Endothelial cell of umbilical vein (primary cell): ENCODE measurements at regions not wholly inside any gene's neighbourhood (a gene's known extent, or its start where the extent isn't known, plus 50 kb on each side); places are given as distances from the start of the nearest gene placed in this dataset.

Experiments used
- BruUV-seq: library from RNA; stranded (reverse); fragments of 400-500 nt; replicated peaks from 2 replicates; lab custom pipeline; 2021; lab: Mats Ljungman, UMichigan
- CTCF ChIA-PET: fragments of 300-600, 350-600 bp; sonication (Branson Sonifier 250); formaldehyde crosslinking; loops from one replicate; lab custom pipeline; 2021; ENCODE audit warnings: antibody characterized with exemption, inconsistent platforms; lab: Charles Lee
- POLR2A ChIA-PET: fragments of 300-600, 350-600 bp; sonication (Branson Sonifier 250); formaldehyde crosslinking; loops from one replicate; lab custom pipeline; 2021; ENCODE audit warnings: antibody characterized with exemption, inconsistent platforms; lab: Charles Lee
- DNase-seq: peaks from one replicate; pipeline ENCODE4 v3.0.0-alpha.2; 2011; ENCODE audit warnings: low read depth, low spot score
- FAIRE-seq: peaks from 2 replicates; lab custom pipeline; 2011; peaks lifted over from hg19 to GRCh38; lab: Jason Lieb, UNC
- H2AFZ ChIP-seq: 2 replicates; pipeline ENCODE4 v1.6.0; 2012; ENCODE audit warnings: low read depth, low read length, control low read depth, inconsistent platforms
- H3K27ac ChIP-seq: 2 replicates; pipeline ENCODE4 v1.5.1; 2011; ENCODE audit warnings: low read depth, mild to moderate bottlenecking, control low read depth, low read length, moderate library complexity; ENCODE audit not compliant: insufficient read depth
- H3K27me3 ChIP-seq, 2 experiments: 2 replicates each; pipeline versions ENCODE4 v1.6.0 to v1.6.1; 2011; ENCODE audit warnings: low read length in 2 of 2, mixed read lengths in 1 of 2; ENCODE audit not compliant: control insufficient read depth in 2 of 2, insufficient read depth in 2 of 2
- H3K36me3 ChIP-seq, 2 experiments: 2 replicates in 1 of 2; 3 replicates in 1 of 2; pipeline ENCODE4 v1.5.1; 2011; ENCODE audit warnings: low read length in 2 of 2, mild to moderate bottlenecking in 1 of 2, moderate library complexity in 1 of 2; ENCODE audit not compliant: control insufficient read depth in 2 of 2, insufficient read depth in 2 of 2; ENCODE audit errors: extremely low read depth in 1 of 2
- H3K4me1 ChIP-seq: 3 replicates; pipeline ENCODE4 v1.5.1; 2011; ENCODE audit warnings: mild to moderate bottlenecking, low read length; ENCODE audit not compliant: control insufficient read depth, insufficient read depth; ENCODE audit errors: extremely low read depth
- H3K4me2 ChIP-seq: 2 replicates; pipeline ENCODE4 v1.6.1; 2011; ENCODE audit warnings: low read length, control low read depth, mixed read lengths; ENCODE audit not compliant: insufficient read depth
- H3K4me3 ChIP-seq, 3 experiments: fragments of 200-600 bp in 1 of 3; sonication (generic), shearing (Covaris generic) in 1 of 3; replicated peaks in 1 of 3; 2 replicates each; pipeline ENCODE4 v1.5.1; 2011 to 2016; ENCODE audit warnings: control low read depth in 3 of 3, low read length in 3 of 3, mild to moderate bottlenecking in 2 of 3, inconsistent platforms in 1 of 3, low read depth in 1 of 3, moderate library complexity in 1 of 3; ENCODE audit not compliant: insufficient read depth in 1 of 3
- H3K79me2 ChIP-seq: 2 replicates; pipeline ENCODE4 v1.6.0; 2012; ENCODE audit warnings: low read length, inconsistent platforms; ENCODE audit not compliant: control insufficient read depth, insufficient read depth
- H3K9ac ChIP-seq: replicated peaks from 2 replicates; pipeline ENCODE3; 2011; ENCODE audit warnings: low read length, control low read depth; ENCODE audit not compliant: insufficient read depth; ENCODE audit errors: extremely low read depth
- H3K9me1 ChIP-seq: replicated peaks from 3 replicates; pipeline ENCODE4 v1.6.0; 2011; ENCODE audit warnings: mild to moderate bottlenecking, low read length; ENCODE audit not compliant: control insufficient read depth, insufficient read depth; ENCODE audit errors: extremely low read depth
- H3K9me3 ChIP-seq: replicated peaks from 2 replicates; pipeline ENCODE4 v1.5.1; 2012; ENCODE audit warnings: low read length, inconsistent platforms; ENCODE audit not compliant: control insufficient read depth, insufficient read depth
- H4K20me1 ChIP-seq: replicated peaks from 2 replicates; pipeline ENCODE3; 2011; ENCODE audit warnings: mild to moderate bottlenecking, low read length; ENCODE audit not compliant: control insufficient read depth, insufficient read depth; ENCODE audit errors: extremely low read depth
- EZH2 ChIP-seq: IDR thresholded peaks from 2 replicates; pipeline ENCODE4 v1.6.1; 2012; ENCODE audit warnings: borderline replicate concordance, low read depth, mild to moderate bottlenecking, moderate library complexity, low read length, inconsistent platforms; ENCODE audit not compliant: severe bottlenecking
- FOS ChIP-seq: IDR thresholded peaks from 2 replicates; pipeline ENCODE4 v1.6.1; 2011; ENCODE audit warnings: mild to moderate bottlenecking, low read length, moderate library complexity, borderline replicate concordance; ENCODE audit not compliant: insufficient read depth
- GATA2 ChIP-seq: IDR thresholded peaks from 2 replicates; pipeline ENCODE4 v1.7.0; 2011; ENCODE audit warnings: low read depth, mild to moderate bottlenecking, moderate library complexity, mixed read lengths, low read length; ENCODE audit not compliant: insufficient read length, insufficient read depth
- JUN ChIP-seq: IDR thresholded peaks from 2 replicates; pipeline ENCODE4 v1.6.1; 2011; ENCODE audit warnings: borderline replicate concordance, low read depth; ENCODE audit not compliant: insufficient read length, insufficient read depth
- MYC ChIP-seq: IDR thresholded peaks from one replicate; pipeline ENCODE4 v1.6.1; 2011; ENCODE audit warnings: mild to moderate bottlenecking, low read depth, low read length
- POLR2A ChIP-seq: IDR thresholded peaks from 2 replicates; pipeline ENCODE4 v1.6.1; 2012; ENCODE audit warnings: low read depth, mild to moderate bottlenecking, control low read depth, low read length
- POLR2AphosphoS5 ChIP-seq: IDR thresholded peaks from 2 replicates; pipeline ENCODE4 v1.6.1; 2012; ENCODE audit warnings: low read depth, mild to moderate bottlenecking, control low read depth, low read length, moderate library complexity; ENCODE audit not compliant: insufficient read depth
- dilution Hi-C: fragments of 300-500 bp; cut with MboI; formaldehyde crosslinking; loops from one replicate; pipeline ENCODE4 v1.15.0; 2019; ENCODE audit warnings: low sequenced_read_pairs; ENCODE audit not compliant: extremely low pct_ligation_motif_present
- intact Hi-C: fragments of 100-400 bp; cut with micrococcal nuclease; formaldehyde crosslinking; loops from one replicate; pipeline ENCODE4 v1.10.0; 2022
- TF ChIP-seq, protein P1 (sequence below): IDR thresholded peaks from 2 replicates; pipeline ENCODE4 v1.6.1; 2011; ENCODE audit not compliant: insufficient read depth, insufficient read length
- TF ChIP-seq, protein P2 (sequence below), 2 donors: IDR thresholded peaks; 1 replicate in 1 of 2; 2 replicates in 1 of 2; pipeline ENCODE4 v1.5.1; 2011; ENCODE audit warnings: low read length in 2 of 2, mild to moderate bottlenecking in 2 of 2, moderate library complexity in 2 of 2, control low read depth in 1 of 2, inconsistent platforms in 1 of 2, low read depth in 1 of 2; ENCODE audit not compliant: insufficient read depth in 1 of 2; ENCODE audit errors: extremely low read depth in 1 of 2

DNA sequence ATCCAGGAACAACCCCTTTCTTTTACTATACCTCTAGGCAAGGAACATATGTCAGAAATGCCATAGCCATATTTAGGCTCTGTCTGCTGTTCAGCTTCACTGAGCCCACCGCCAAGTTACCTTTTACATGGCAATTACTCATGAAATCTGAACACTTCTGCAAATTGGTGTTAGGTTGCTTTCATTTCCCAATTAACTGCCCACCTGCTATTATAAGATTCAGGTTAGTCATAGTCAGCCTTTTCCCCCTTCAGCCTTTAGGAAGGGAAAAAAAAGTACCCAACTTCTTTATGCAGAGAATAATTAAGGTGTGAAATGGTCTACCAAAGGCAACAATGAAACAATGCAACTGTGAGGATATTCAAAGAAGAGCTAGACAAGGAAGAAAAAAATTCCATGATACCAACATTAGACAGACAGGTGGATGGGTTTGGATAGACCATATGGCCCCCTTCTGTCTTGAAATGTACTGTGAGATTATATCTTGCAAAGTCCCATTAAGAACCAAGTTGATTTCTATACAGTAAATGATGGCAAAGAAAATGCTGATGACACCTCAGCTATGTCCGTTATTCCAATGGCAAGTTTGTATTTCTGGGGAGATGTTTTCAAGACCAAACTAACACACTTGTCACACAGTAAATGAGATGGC, 442.1 kb upstream of the NRP1 start:
- Histone ChIP-seq H3K79me2 (no peaks in the 10 kb centered on the region), H3K27me3 (peaks cover 3 to 13% of the 10 kb centered on the region in 2 experiments), H3K27ac (no peak overlapping the region), H3K9ac (no peak overlapping the region), H3K4me3 (no peak overlapping the region), H4K20me1 (no peaks in the 10 kb centered on the region), H3K4me1 (no peaks in the 10 kb centered on the region), H3K9me3 (no peaks in the 10 kb centered on the region), H3K9me1 (no peaks in the 10 kb centered on the region), H3K36me3 (no peaks in the 10 kb centered on the region), H2AFZ (no peak overlapping the region), H3K4me2 (no peak overlapping the region)
- intact Hi-C loops, result no loop called here
- FAIRE-seq (no peak), DNase-seq (no peak)
- dilution Hi-C loops, result no loop called here
- no TSS peak for BruUV-seq
- ChIA-PET CTCF (no interaction called here), POLR2A (no interaction called here)
- TF ChIP-seq FOS (no peak), GATA2 (no peak), MYC (no peak), POLR2AphosphoS5 (no peak), JUN (no peak), EZH2 (no peak), POLR2A (no peak)
- TF ChIP-seq, protein P1, sequence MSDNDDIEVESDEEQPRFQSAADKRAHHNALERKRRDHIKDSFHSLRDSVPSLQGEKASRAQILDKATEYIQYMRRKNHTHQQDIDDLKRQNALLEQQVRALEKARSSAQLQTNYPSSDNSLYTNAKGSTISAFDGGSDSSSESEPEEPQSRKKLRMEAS, result no peak
- TF ChIP-seq, protein P2, sequence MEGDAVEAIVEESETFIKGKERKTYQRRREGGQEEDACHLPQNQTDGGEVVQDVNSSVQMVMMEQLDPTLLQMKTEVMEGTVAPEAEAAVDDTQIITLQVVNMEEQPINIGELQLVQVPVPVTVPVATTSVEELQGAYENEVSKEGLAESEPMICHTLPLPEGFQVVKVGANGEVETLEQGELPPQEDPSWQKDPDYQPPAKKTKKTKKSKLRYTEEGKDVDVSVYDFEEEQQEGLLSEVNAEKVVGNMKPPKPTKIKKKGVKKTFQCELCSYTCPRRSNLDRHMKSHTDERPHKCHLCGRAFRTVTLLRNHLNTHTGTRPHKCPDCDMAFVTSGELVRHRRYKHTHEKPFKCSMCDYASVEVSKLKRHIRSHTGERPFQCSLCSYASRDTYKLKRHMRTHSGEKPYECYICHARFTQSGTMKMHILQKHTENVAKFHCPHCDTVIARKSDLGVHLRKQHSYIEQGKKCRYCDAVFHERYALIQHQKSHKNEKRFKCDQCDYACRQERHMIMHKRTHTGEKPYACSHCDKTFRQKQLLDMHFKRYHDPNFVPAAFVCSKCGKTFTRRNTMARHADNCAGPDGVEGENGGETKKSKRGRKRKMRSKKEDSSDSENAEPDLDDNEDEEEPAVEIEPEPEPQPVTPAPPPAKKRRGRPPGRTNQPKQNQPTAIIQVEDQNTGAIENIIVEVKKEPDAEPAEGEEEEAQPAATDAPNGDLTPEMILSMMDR (IDR thresholded peaks at IDR 0.05; ENCODE audit: extremely low read depth in 1 of 2, insufficient read depth in 1 of 2, low read depth in 1 of 2, low read length in 2 of 2), result no peak
